ENCODE measurements at regions not wholly inside any gene's neighbourhood (a gene's known extent, or its start where the extent isn't known, plus 50 kb on each side); places are given as distances from the start of the nearest gene placed in this dataset.
A peak's percentile ranks its signal among the peaks of the same experiment; 100 is the strongest.

DNA sequence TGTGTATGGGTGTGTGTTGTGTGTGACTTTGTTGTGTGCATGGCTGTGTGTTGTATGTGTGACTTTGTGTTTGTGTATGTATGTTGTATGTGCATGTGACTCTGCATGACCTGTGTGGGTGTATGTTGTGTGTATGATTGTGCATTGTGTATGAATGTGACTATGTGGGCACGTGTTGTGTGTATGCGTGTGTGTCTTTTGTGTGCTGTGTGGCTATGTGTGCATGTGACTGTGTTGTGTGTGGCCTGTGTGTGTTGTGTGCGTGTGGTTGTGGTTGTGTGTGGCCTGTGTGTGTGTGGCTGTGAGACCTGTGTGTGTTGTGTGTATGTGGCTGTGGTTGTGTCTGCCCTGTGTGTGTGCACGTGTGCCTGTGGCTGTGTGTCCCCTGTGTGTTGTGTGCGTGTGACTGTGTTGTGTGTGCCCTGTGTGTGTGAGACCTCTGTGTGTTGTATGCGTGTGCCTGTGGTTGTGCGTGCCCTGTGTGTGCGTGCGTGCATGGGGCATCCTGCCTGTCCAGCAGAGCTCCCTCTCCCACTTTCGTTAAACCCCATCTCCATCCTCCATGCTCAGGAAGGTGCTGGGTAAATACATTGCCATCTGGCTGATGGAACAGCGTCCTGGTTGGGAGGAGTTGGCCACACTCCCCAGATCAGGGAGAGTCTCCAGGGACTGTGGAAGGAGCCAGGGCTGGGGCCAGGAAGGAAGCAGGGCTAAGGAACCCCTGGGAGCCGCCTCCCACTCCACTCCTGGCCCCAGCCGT, 90.1 kb upstream of the GSE1 start (continued):
- TF ChIP-seq, protein P1, sequence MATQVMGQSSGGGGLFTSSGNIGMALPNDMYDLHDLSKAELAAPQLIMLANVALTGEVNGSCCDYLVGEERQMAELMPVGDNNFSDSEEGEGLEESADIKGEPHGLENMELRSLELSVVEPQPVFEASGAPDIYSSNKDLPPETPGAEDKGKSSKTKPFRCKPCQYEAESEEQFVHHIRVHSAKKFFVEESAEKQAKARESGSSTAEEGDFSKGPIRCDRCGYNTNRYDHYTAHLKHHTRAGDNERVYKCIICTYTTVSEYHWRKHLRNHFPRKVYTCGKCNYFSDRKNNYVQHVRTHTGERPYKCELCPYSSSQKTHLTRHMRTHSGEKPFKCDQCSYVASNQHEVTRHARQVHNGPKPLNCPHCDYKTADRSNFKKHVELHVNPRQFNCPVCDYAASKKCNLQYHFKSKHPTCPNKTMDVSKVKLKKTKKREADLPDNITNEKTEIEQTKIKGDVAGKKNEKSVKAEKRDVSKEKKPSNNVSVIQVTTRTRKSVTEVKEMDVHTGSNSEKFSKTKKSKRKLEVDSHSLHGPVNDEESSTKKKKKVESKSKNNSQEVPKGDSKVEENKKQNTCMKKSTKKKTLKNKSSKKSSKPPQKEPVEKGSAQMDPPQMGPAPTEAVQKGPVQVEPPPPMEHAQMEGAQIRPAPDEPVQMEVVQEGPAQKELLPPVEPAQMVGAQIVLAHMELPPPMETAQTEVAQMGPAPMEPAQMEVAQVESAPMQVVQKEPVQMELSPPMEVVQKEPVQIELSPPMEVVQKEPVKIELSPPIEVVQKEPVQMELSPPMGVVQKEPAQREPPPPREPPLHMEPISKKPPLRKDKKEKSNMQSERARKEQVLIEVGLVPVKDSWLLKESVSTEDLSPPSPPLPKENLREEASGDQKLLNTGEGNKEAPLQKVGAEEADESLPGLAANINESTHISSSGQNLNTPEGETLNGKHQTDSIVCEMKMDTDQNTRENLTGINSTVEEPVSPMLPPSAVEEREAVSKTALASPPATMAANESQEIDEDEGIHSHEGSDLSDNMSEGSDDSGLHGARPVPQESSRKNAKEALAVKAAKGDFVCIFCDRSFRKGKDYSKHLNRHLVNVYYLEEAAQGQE (IDR thresholded peaks at IDR 0.05; ENCODE audit: borderline replicate concordance in 1 of 2, low read depth in 1 of 2, low read length in 2 of 2) = no peak
- TF ChIP-seq IKZF1 (IDR thresholded peaks at IDR 0.05) (peak; percentile 93), HOXA7 (CRISPR knock-in tag; IDR thresholded peaks at IDR 0.05) (0 out of 2 replicates have a peak, but pooled peaks have one; percentile 93), SRSF1 (optimal IDR thresholded peaks at IDR 0.05; ENCODE audit: low read depth, low read length) (peak; percentile 54), ZNF644 (CRISPR knock-in tag; IDR thresholded peaks at IDR 0.05; ENCODE audit: low read depth) (no peak), PHF21A (CRISPR knock-in tag; IDR thresholded peaks at IDR 0.05) (no peak), MYNN (CRISPR knock-in tag; IDR thresholded peaks at IDR 0.05; ENCODE audit: low read depth) (no peak), ZNF563 (CRISPR knock-in tag; IDR thresholded peaks at IDR 0.05) (peak; percentile 39; the same call in 1 of the 2 replicates), NR3C1 (CRISPR knock-in tag; IDR thresholded peaks at IDR 0.05) (no peak), SYNCRIP (IDR thresholded peaks at IDR 0.05; ENCODE audit: insufficient read depth, low read depth, low read length) (no peak), NFRKB (IDR thresholded peaks at IDR 0.05) (peak; percentile 46; the same call in 1 of the 2 replicates), NCOA2 (CRISPR knock-in tag; IDR thresholded peaks at IDR 0.05) (no peak), TOE1 (CRISPR knock-in tag; IDR thresholded peaks at IDR 0.05) (no peak), ELF1 (CRISPR knock-in tag; IDR thresholded peaks at IDR 0.05) (no peak), ZFP1 (CRISPR knock-in tag; IDR thresholded peaks at IDR 0.05) (no peak), TAF15 (IDR thresholded peaks at IDR 0.05; ENCODE audit: low read depth, low read length, poor library complexity, severe bottlenecking) (no peak), GTF2F1 (IDR thresholded peaks at IDR 0.05; ENCODE audit: low read length) (no peak), HOXA5 (CRISPR knock-in tag; IDR thresholded peaks at IDR 0.05) (no peak), RXRB (CRISPR knock-in tag; IDR thresholded peaks at IDR 0.05; ENCODE audit: borderline replicate concordance) (no peak), ZMAT3 (CRISPR knock-in tag; conservative IDR thresholded peaks at IDR 0.05) (no peak)
- TF ChIP-seq, protein P2, sequence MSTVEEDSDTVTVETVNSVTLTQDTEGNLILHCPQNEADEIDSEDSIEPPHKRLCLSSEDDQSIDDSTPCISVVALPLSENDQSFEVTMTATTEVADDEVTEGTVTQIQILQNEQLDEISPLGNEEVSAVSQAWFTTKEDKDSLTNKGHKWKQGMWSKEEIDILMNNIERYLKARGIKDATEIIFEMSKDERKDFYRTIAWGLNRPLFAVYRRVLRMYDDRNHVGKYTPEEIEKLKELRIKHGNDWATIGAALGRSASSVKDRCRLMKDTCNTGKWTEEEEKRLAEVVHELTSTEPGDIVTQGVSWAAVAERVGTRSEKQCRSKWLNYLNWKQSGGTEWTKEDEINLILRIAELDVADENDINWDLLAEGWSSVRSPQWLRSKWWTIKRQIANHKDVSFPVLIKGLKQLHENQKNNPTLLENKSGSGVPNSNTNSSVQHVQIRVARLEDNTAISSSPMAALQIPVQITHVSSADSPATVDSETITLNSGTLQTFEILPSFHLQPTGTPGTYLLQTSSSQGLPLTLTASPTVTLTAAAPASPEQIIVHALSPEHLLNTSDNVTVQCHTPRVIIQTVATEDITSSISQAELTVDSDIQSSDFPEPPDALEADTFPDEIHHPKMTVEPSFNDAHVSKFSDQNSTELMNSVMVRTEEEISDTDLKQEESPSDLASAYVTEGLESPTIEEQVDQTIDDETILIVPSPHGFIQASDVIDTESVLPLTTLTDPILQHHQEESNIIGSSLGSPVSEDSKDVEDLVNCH (CRISPR knock-in tag; IDR thresholded peaks at IDR 0.05) = no peak
- TF ChIP-seq, protein P3, sequence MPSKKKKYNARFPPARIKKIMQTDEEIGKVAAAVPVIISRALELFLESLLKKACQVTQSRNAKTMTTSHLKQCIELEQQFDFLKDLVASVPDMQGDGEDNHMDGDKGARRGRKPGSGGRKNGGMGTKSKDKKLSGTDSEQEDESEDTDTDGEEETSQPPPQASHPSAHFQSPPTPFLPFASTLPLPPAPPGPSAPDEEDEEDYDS (CRISPR knock-in tag; IDR thresholded peaks at IDR 0.05) = no peak
